ENCODE measurements at regions not wholly inside any gene's neighbourhood (a gene's known extent, or its start where the extent isn't known, plus 50 kb on each side); places are given as distances from the start of the nearest gene placed in this dataset.

- H3K4me1 ChIP-seq (ENCODE audit: control insufficient read depth, low read depth, low read length), result no peaks in the 10 kb centered on the region
- no peaks in the 10 kb centered on the region for H3K36me3 ChIP-seq (ENCODE audit: control insufficient read depth, low read depth, low read length)
- no peak overlapping the region for H3K27ac ChIP-seq (ENCODE audit: low read length)
- H3K9ac ChIP-seq (ENCODE audit: low read length), result no peak overlapping the region
- no peaks in the 10 kb centered on the region for H3K27me3 ChIP-seq (ENCODE audit: control insufficient read depth, insufficient read depth, low read length)
- H3K9me3 ChIP-seq (ENCODE audit: control insufficient read depth, low read depth, low read length), result no peaks in the 10 kb centered on the region
- no peak overlapping the region for H3K4me3 ChIP-seq (ENCODE audit: low read length)
Observed at GRCh38 chr15:39110746-39111145, 470.1 kb upstream of the THBS1 start.

GRCh38 chr15:39113741-39114140 lies 467.1 kb upstream of the THBS1 start:
- H3K36me3 ChIP-seq (ENCODE audit: control insufficient read depth, low read depth, low read length), result no peaks in the 10 kb centered on the region
- no peak overlapping the region for H3K4me3 ChIP-seq (ENCODE audit: low read length)
- no peaks in the 10 kb centered on the region for H3K9me3 ChIP-seq (ENCODE audit: control insufficient read depth, low read depth, low read length)
- H3K9ac ChIP-seq (ENCODE audit: low read length), result no peak overlapping the region
- no peak overlapping the region for H3K27ac ChIP-seq (ENCODE audit: low read length)
- no peaks in the 10 kb centered on the region for H3K4me1 ChIP-seq (ENCODE audit: control insufficient read depth, low read depth, low read length)
- H3K27me3 ChIP-seq (ENCODE audit: control insufficient read depth, insufficient read depth, low read length), result no peaks in the 10 kb centered on the region

- no peak overlapping the region for H3K27ac ChIP-seq (ENCODE audit: low read length)
- no peaks in the 10 kb centered on the region for H3K36me3 ChIP-seq (ENCODE audit: control insufficient read depth, low read depth, low read length)
- H3K9me3 ChIP-seq (ENCODE audit: control insufficient read depth, low read depth, low read length), result no peaks in the 10 kb centered on the region
- no peak overlapping the region for H3K4me3 ChIP-seq (ENCODE audit: low read length)
- H3K4me1 ChIP-seq (ENCODE audit: control insufficient read depth, low read depth, low read length), result no peaks in the 10 kb centered on the region
- no peaks in the 10 kb centered on the region for H3K27me3 ChIP-seq (ENCODE audit: control insufficient read depth, insufficient read depth, low read length)
- no peak overlapping the region for H3K9ac ChIP-seq (ENCODE audit: low read length)
Observed at GRCh38 chr15:39114690-39115378, 466.0 kb upstream of the THBS1 start.

GRCh38 chr15:39115379-39116057 lies 465.4 kb upstream of the THBS1 start:
- Histone ChIP-seq H3K36me3 (ENCODE audit: control insufficient read depth, low read depth, low read length) (no peaks in the 10 kb centered on the region), H3K27ac (ENCODE audit: low read length) (no peak overlapping the region), H3K9ac (ENCODE audit: low read length) (no peak overlapping the region), H3K4me3 (ENCODE audit: low read length) (no peak overlapping the region), H3K9me3 (ENCODE audit: control insufficient read depth, low read depth, low read length) (no peaks in the 10 kb centered on the region), H3K4me1 (ENCODE audit: control insufficient read depth, low read depth, low read length) (no peaks in the 10 kb centered on the region), H3K27me3 (ENCODE audit: control insufficient read depth, insufficient read depth, low read length) (no peaks in the 10 kb centered on the region)

- no peaks in the 10 kb centered on the region for H3K9me3 ChIP-seq (ENCODE audit: control insufficient read depth, low read depth, low read length)
- no peaks in the 10 kb centered on the region for H3K27me3 ChIP-seq (ENCODE audit: control insufficient read depth, insufficient read depth, low read length)
- no peak overlapping the region for H3K27ac ChIP-seq (ENCODE audit: low read length)
- H3K9ac ChIP-seq (ENCODE audit: low read length), result no peak overlapping the region
- H3K4me1 ChIP-seq (ENCODE audit: control insufficient read depth, low read depth, low read length), result no peaks in the 10 kb centered on the region
- no peaks in the 10 kb centered on the region for H3K36me3 ChIP-seq (ENCODE audit: control insufficient read depth, low read depth, low read length)
- no peak overlapping the region for H3K4me3 ChIP-seq (ENCODE audit: low read length)
Observed at GRCh38 chr15:39118510-39118909, 462.4 kb upstream of the THBS1 start.

- Histone ChIP-seq H3K27me3 (ENCODE audit: control insufficient read depth, insufficient read depth, low read length) (no peaks in the 10 kb centered on the region), H3K4me3 (ENCODE audit: low read length) (no peak overlapping the region), H3K4me1 (ENCODE audit: control insufficient read depth, low read depth, low read length) (peaks cover 12% of the 10 kb centered on the region), H3K9ac (ENCODE audit: low read length) (no peak overlapping the region), H3K9me3 (ENCODE audit: control insufficient read depth, low read depth, low read length) (no peaks in the 10 kb centered on the region), H3K36me3 (ENCODE audit: control insufficient read depth, low read depth, low read length) (no peaks in the 10 kb centered on the region), H3K27ac (ENCODE audit: low read length) (no peak overlapping the region)
Observed at GRCh38 chr15:39124155-39124552, 456.7 kb upstream of the THBS1 start.

- H3K27ac ChIP-seq (ENCODE audit: low read length), result no peak overlapping the region
- no peaks in the 10 kb centered on the region for H3K9me3 ChIP-seq (ENCODE audit: control insufficient read depth, low read depth, low read length)
- no peak overlapping the region for H3K9ac ChIP-seq (ENCODE audit: low read length)
- H3K27me3 ChIP-seq (ENCODE audit: control insufficient read depth, insufficient read depth, low read length), result no peaks in the 10 kb centered on the region
- no peak overlapping the region for H3K4me3 ChIP-seq (ENCODE audit: low read length)
- no peaks in the 10 kb centered on the region for H3K36me3 ChIP-seq (ENCODE audit: control insufficient read depth, low read depth, low read length)
- H3K4me1 ChIP-seq (ENCODE audit: control insufficient read depth, low read depth, low read length), result peaks cover 12% of the 10 kb centered on the region
Observed at GRCh38 chr15:39124553-39125171, 456.2 kb upstream of the THBS1 start.

GRCh38 chr15:39125226-39125625 lies 455.7 kb upstream of the THBS1 start:
- Histone ChIP-seq H3K4me3 (ENCODE audit: low read length) (no peak overlapping the region), H3K27ac (ENCODE audit: low read length) (no peak overlapping the region), H3K9ac (ENCODE audit: low read length) (no peak overlapping the region), H3K9me3 (ENCODE audit: control insufficient read depth, low read depth, low read length) (no peaks in the 10 kb centered on the region), H3K36me3 (ENCODE audit: control insufficient read depth, low read depth, low read length) (no peaks in the 10 kb centered on the region), H3K4me1 (ENCODE audit: control insufficient read depth, low read depth, low read length) (peaks cover 12% of the 10 kb centered on the region), H3K27me3 (ENCODE audit: control insufficient read depth, insufficient read depth, low read length) (no peaks in the 10 kb centered on the region)

GRCh38 chr15:39125904-39126303 lies 455.0 kb upstream of the THBS1 start:
- H3K4me3 ChIP-seq (ENCODE audit: low read length), result no peak overlapping the region
- H3K9ac ChIP-seq (ENCODE audit: low read length), result no peak overlapping the region
- no peaks in the 10 kb centered on the region for H3K36me3 ChIP-seq (ENCODE audit: control insufficient read depth, low read depth, low read length)
- H3K9me3 ChIP-seq (ENCODE audit: control insufficient read depth, low read depth, low read length), result no peaks in the 10 kb centered on the region
- H3K4me1 ChIP-seq (ENCODE audit: control insufficient read depth, low read depth, low read length), result peaks cover 12% of the 10 kb centered on the region
- no peak overlapping the region for H3K27ac ChIP-seq (ENCODE audit: low read length)
- no peaks in the 10 kb centered on the region for H3K27me3 ChIP-seq (ENCODE audit: control insufficient read depth, insufficient read depth, low read length)

GRCh38 chr15:39127151-39127790 lies 453.6 kb upstream of the THBS1 start:
- H3K9ac ChIP-seq (ENCODE audit: low read length), result no peak overlapping the region
- no peaks in the 10 kb centered on the region for H3K27me3 ChIP-seq (ENCODE audit: control insufficient read depth, insufficient read depth, low read length)
- H3K9me3 ChIP-seq (ENCODE audit: control insufficient read depth, low read depth, low read length), result no peaks in the 10 kb centered on the region
- no peak overlapping the region for H3K27ac ChIP-seq (ENCODE audit: low read length)
- no peak overlapping the region for H3K4me3 ChIP-seq (ENCODE audit: low read length)
- H3K36me3 ChIP-seq (ENCODE audit: control insufficient read depth, low read depth, low read length), result no peaks in the 10 kb centered on the region
- H3K4me1 ChIP-seq (ENCODE audit: control insufficient read depth, low read depth, low read length), result peaks cover 12% of the 10 kb centered on the region

- Histone ChIP-seq H3K4me3 (ENCODE audit: low read length) (no peak overlapping the region), H3K36me3 (ENCODE audit: control insufficient read depth, low read depth, low read length) (no peaks in the 10 kb centered on the region), H3K9ac (ENCODE audit: low read length) (no peak overlapping the region), H3K4me1 (ENCODE audit: control insufficient read depth, low read depth, low read length) (peaks cover 12% of the 10 kb centered on the region), H3K27me3 (ENCODE audit: control insufficient read depth, insufficient read depth, low read length) (no peaks in the 10 kb centered on the region), H3K27ac (ENCODE audit: low read length) (no peak overlapping the region), H3K9me3 (ENCODE audit: control insufficient read depth, low read depth, low read length) (no peaks in the 10 kb centered on the region)
Observed at GRCh38 chr15:39127925-39128617, 452.8 kb upstream of the THBS1 start.
